HG02623 (cell line): ENCODE measurements at regions not wholly inside any gene's neighbourhood (a gene's known extent, or its start where the extent isn't known, plus 50 kb on each side); places are given as distances from the start of the nearest gene placed in this dataset.

ENCODE experiments used
- ATAC-seq: cut with Tn5 transposase; IDR thresholded peaks from one replicate; pipeline ENCODE4 v1.9.1; 2021; ENCODE audit warnings: moderate library complexity; ENCODE audit not compliant: unreplicated experiment

GRCh38 chr9:129507805-129508204, 113.1 kb downstream of the C9orf50 start:
- ATAC-seq, result no peak

GRCh38 chr9:129506892-129507291, 114.0 kb downstream of the C9orf50 start:
- ATAC-seq, result no peak

- no peak for ATAC-seq
Observed at GRCh38 chr9:129506041-129506440, 114.9 kb downstream of the C9orf50 start.

GRCh38 chr9:129505270-129505902, 115.5 kb downstream of the C9orf50 start:
- ATAC-seq, result no peak

- no peak for ATAC-seq
Observed at GRCh38 chr9:129504404-129504803, 116.5 kb downstream of the C9orf50 start.

- no peak for ATAC-seq
Observed at GRCh38 chr9:129501771-129502319, 119.1 kb downstream of the C9orf50 start.

GRCh38 chr9:129500863-129501770, 119.8 kb downstream of the C9orf50 start:
- ATAC-seq, result no peak

- no peak for ATAC-seq
Observed at GRCh38 chr9:129500161-129500862, 120.6 kb downstream of the C9orf50 start.

- ATAC-seq, result no peak
Observed at GRCh38 chr9:129498451-129499384, 122.2 kb downstream of the C9orf50 start.

GRCh38 chr9:129497813-129498450, 123.0 kb downstream of the C9orf50 start:
- ATAC-seq, result no peak

GRCh38 chr9:129497005-129497812, 123.7 kb downstream of the C9orf50 start:
- ATAC-seq, result no peak

- no peak for ATAC-seq
Observed at GRCh38 chr9:129496473-129497004, 124.4 kb downstream of the C9orf50 start.

GRCh38 chr9:129495620-129496472, 125.1 kb downstream of the C9orf50 start:
- ATAC-seq, result no peak

GRCh38 chr9:129494113-129494789, 126.7 kb downstream of the C9orf50 start:
- ATAC-seq, result no peak

GRCh38 chr9:129493706-129494047, 127.2 kb downstream of the C9orf50 start:
- ATAC-seq, result no peak

- ATAC-seq, result no peak
Observed at GRCh38 chr9:129493002-129493705, 127.7 kb downstream of the C9orf50 start.

GRCh38 chr9:129491487-129491855, 129.4 kb downstream of the C9orf50 start:
- no peak for ATAC-seq
